Neural progenitor cell (in vitro differentiated cells): ENCODE measurements at regions not wholly inside any gene's neighbourhood (a gene's known extent, or its start where the extent isn't known, plus 50 kb on each side); places are given as distances from the start of the nearest gene placed in this dataset.

ENCODE experiments used
- DNase-seq: peaks from one replicate; pipeline ENCODE4 v3.0.0-alpha.2; 2016; ENCODE audit warnings: low spot score
- H2AFZ ChIP-seq: fragments of 200-600 bp; sonication (generic); replicated peaks from 2 replicates; pipeline ENCODE4 v1.6.1; 2016; ENCODE audit warnings: antibody characterized with exemption
- H3F3A ChIP-seq: fragments of 200-600 bp; sonication (generic); 2 replicates; pipeline ENCODE4 v1.6.1; 2016; ENCODE audit warnings: antibody characterized with exemption, low read depth
- H3K27ac ChIP-seq: fragments of 200-600 bp; sonication (generic); 2 replicates; pipeline ENCODE4 v1.5.1; 2016; ENCODE audit warnings: mild to moderate bottlenecking
- H3K27me3 ChIP-seq: fragments of 200-600 bp; sonication (generic); 2 replicates; pipeline ENCODE4 v1.6.1; 2016; ENCODE audit warnings: mild to moderate bottlenecking, moderate library complexity
- H3K36me3 ChIP-seq: fragments of 200-600 bp; sonication (generic); 2 replicates; pipeline ENCODE4 v1.5.1; 2016
- H3K4me1 ChIP-seq: fragments of 200-600 bp; sonication (generic); 2 replicates; pipeline ENCODE4 v1.6.1; 2016; ENCODE audit warnings: mixed run types
- H3K4me2 ChIP-seq: fragments of 200-600 bp; sonication (generic); 2 replicates; pipeline ENCODE4 v1.6.1; 2016
- H3K4me3 ChIP-seq: fragments of 200-600 bp; sonication (generic); 2 replicates; pipeline ENCODE4 v1.5.1; 2016
- H3K79me2 ChIP-seq: fragments of 200-600 bp; sonication (generic); 2 replicates; pipeline ENCODE4 v1.6.1; 2016; ENCODE audit warnings: low read depth
- H3K9ac ChIP-seq: fragments of 200-600 bp; sonication (generic); 2 replicates; pipeline ENCODE4 v1.6.1; 2016
- H3K9me3 ChIP-seq: fragments of 200-600 bp; sonication (generic); 2 replicates; pipeline ENCODE4 v1.5.1; 2016; ENCODE audit warnings: low read depth
- H4K20me1 ChIP-seq: fragments of 200-600 bp; sonication (generic); 2 replicates; pipeline ENCODE4 v1.6.1; 2016; ENCODE audit warnings: low read depth
- H3K27ac Mint-ChIP-seq: 3 replicates; pipeline ENCODE4 v1.8.0; 2021; ENCODE audit warnings: mixed read lengths
- H3K27me3 Mint-ChIP-seq: 2 replicates; pipeline ENCODE4 v1.8.0; 2022; ENCODE audit warnings: low read depth, mild to moderate bottlenecking, inconsistent platforms, moderate library complexity, mixed read lengths; ENCODE audit not compliant: insufficient read depth
- H3K36me3 Mint-ChIP-seq: 3 replicates; pipeline ENCODE4 v1.8.0; 2021; ENCODE audit warnings: mixed read lengths
- H3K4me1 Mint-ChIP-seq: 3 replicates; pipeline ENCODE4 v1.8.0; 2021; ENCODE audit warnings: mixed read lengths
- H3K4me3 Mint-ChIP-seq: 3 replicates; pipeline ENCODE4 v1.8.0; 2021; ENCODE audit warnings: mild to moderate bottlenecking, moderate library complexity, mixed read lengths
- H3K9me3 Mint-ChIP-seq: 3 replicates; pipeline ENCODE4 v1.8.0; 2020; ENCODE audit warnings: mixed read lengths
- EZH2 ChIP-seq: fragments of 200-600 bp; sonication (generic); IDR thresholded peaks from 2 replicates; pipeline ENCODE4 v1.6.1; 2017; ENCODE audit warnings: antibody characterized with exemption, mild to moderate bottlenecking, moderate library complexity
- EZH2phosphoT487 ChIP-seq: fragments of 200-600 bp; sonication (generic); IDR thresholded peaks from 2 replicates; pipeline ENCODE4 v1.6.1; 2017; ENCODE audit warnings: antibody characterized with exemption
- TF ChIP-seq, protein P1 (sequence below): fragments of 200-600 bp; sonication (generic); IDR thresholded peaks from 2 replicates; pipeline ENCODE4 v1.5.1; 2017; ENCODE audit warnings: antibody characterized with exemption, mild to moderate bottlenecking

DNA sequence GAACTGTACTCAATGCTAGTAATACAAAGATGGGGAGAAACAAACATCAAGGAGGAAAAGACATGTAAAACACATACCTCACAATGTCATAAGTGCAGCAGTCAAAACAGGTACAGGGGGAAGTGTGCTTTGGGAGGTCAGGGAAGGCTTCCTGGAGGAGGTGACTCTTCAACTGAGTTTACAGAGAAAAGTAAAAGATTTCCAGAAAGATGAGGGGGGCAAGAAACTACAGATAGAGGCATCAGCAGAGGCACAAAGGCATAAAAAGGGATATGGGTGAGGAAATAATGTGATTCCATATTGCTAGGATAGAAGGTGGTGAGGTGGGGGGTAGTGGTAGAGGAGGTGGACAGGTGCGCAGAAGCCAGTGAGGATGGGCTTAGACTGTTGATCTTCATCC, 95.0 kb downstream of the LSM5 start:
- no peak for DNase-seq

DNA sequence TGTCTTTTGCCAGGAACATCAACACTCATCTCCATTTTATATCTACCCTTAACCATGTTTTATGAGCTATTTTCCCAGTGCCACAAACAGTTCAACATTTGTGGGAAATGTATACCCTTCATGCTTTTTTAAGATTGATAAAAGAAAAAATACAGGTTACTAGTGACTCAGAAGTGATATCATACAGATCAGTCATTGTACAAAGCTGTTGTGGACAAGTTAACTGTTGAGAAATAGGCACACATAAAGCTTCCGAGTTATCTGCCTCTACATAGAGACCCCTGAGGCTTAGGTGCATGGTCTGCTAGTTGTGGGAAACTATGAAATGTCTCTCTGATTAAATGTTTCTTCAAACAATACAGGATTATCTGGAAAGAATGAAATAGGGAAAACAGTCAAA, 96.3 kb downstream of the LSM5 start:
- no peaks in the 10 kb centered on the region for H3F3A ChIP-seq
- H3K27me3 ChIP-seq, result peaks cover 6% of the 10 kb centered on the region
- Mint-ChIP-seq H3K36me3 (no peaks in the 10 kb centered on the region), H3K4me3 (no peak overlapping the region), H3K9me3 (no peaks in the 10 kb centered on the region), H3K4me1 (no peaks in the 10 kb centered on the region), H3K27me3 (peaks cover 2% of the 10 kb centered on the region), H3K27ac (no peak overlapping the region)
- H3K4me3 ChIP-seq, result no peak overlapping the region
- H3K27ac ChIP-seq, result no peak overlapping the region
- TF ChIP-seq, protein P1, sequence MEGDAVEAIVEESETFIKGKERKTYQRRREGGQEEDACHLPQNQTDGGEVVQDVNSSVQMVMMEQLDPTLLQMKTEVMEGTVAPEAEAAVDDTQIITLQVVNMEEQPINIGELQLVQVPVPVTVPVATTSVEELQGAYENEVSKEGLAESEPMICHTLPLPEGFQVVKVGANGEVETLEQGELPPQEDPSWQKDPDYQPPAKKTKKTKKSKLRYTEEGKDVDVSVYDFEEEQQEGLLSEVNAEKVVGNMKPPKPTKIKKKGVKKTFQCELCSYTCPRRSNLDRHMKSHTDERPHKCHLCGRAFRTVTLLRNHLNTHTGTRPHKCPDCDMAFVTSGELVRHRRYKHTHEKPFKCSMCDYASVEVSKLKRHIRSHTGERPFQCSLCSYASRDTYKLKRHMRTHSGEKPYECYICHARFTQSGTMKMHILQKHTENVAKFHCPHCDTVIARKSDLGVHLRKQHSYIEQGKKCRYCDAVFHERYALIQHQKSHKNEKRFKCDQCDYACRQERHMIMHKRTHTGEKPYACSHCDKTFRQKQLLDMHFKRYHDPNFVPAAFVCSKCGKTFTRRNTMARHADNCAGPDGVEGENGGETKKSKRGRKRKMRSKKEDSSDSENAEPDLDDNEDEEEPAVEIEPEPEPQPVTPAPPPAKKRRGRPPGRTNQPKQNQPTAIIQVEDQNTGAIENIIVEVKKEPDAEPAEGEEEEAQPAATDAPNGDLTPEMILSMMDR, result no peak
- TF ChIP-seq EZH2 (no peak), EZH2phosphoT487 (no peak)
- no peak overlapping the region for H2AFZ ChIP-seq
- no peak overlapping the region for H3K4me2 ChIP-seq
- H4K20me1 ChIP-seq, result no peaks in the 10 kb centered on the region
- no peak for DNase-seq
- H3K4me1 ChIP-seq, result no peaks in the 10 kb centered on the region
- no peak overlapping the region for H3K9ac ChIP-seq
- no peaks in the 10 kb centered on the region for H3K9me3 ChIP-seq
- no peaks in the 10 kb centered on the region for H3K36me3 ChIP-seq
- no peaks in the 10 kb centered on the region for H3K79me2 ChIP-seq

More for the DNA sequence above, 95.0 kb downstream of the LSM5 start:
- no peak overlapping the region for H2AFZ ChIP-seq
- Mint-ChIP-seq H3K9me3 (no peaks in the 10 kb centered on the region), H3K27me3 (peaks cover 2% of the 10 kb centered on the region), H3K36me3 (no peaks in the 10 kb centered on the region), H3K27ac (no peak overlapping the region), H3K4me1 (no peaks in the 10 kb centered on the region), H3K4me3 (no peak overlapping the region)
- no peak overlapping the region for H3K27ac ChIP-seq
- H3K9ac ChIP-seq, result no peak overlapping the region
- H3K36me3 ChIP-seq, result no peaks in the 10 kb centered on the region
- no peaks in the 10 kb centered on the region for H3K9me3 ChIP-seq
- no peak overlapping the region for H3K4me3 ChIP-seq
- TF ChIP-seq, protein P1, result no peak
- TF ChIP-seq EZH2phosphoT487, result no peak
- H3K27me3 ChIP-seq, result peaks cover 6% of the 10 kb centered on the region
- H4K20me1 ChIP-seq, result no peaks in the 10 kb centered on the region
- H3K79me2 ChIP-seq, result no peaks in the 10 kb centered on the region
- H3F3A ChIP-seq, result no peaks in the 10 kb centered on the region
- no peak overlapping the region for H3K4me2 ChIP-seq
- no peaks in the 10 kb centered on the region for H3K4me1 ChIP-seq

DNA sequence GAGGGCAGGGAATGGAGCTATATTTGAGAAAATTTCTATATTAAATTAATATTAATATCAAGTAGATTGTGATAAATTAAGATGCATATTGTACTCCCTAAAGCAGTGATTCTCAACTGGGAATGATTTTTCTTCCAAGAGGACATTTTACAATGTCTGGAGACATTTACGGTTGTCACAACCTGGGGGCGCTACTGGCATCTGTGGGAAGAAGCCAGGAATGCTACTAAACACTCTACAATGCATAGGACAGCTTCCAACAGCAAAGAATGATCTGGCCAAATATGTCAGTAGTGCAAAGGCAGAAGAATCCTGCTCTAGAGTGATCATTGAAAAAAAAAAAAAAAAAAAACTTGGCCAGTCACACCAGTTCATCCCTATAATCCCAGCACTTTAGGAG, 100.0 kb downstream of the LSM5 start:
- Histone ChIP-seq H3K9me3 (no peaks in the 10 kb centered on the region), H3K27me3 (peaks cover 6% of the 10 kb centered on the region), H3K79me2 (no peaks in the 10 kb centered on the region), H3K4me1 (no peaks in the 10 kb centered on the region), H3K36me3 (no peaks in the 10 kb centered on the region), H3K9ac (no peak overlapping the region), H2AFZ (no peak overlapping the region), H4K20me1 (no peaks in the 10 kb centered on the region), H3K4me2 (no peak overlapping the region), H3K27ac (no peak overlapping the region), H3K4me3 (no peak overlapping the region), H3F3A (no peaks in the 10 kb centered on the region)
- TF ChIP-seq EZH2, result no peak
- TF ChIP-seq EZH2phosphoT487, result no peak
- TF ChIP-seq, protein P1, result peak; percentile 29
- H3K27me3 Mint-ChIP-seq, result peaks cover 4% of the 10 kb centered on the region
- no peak overlapping the region for H3K4me3 Mint-ChIP-seq
- no peaks in the 10 kb centered on the region for H3K36me3 Mint-ChIP-seq
- H3K9me3 Mint-ChIP-seq, result peaks cover 2% of the 10 kb centered on the region
- H3K4me1 Mint-ChIP-seq, result no peaks in the 10 kb centered on the region
- H3K27ac Mint-ChIP-seq, result no peak overlapping the region
- no peak for DNase-seq
